PFSK-1 (cell line): ENCODE measurements at regions not wholly inside any gene's neighbourhood (a gene's known extent, or its start where the extent isn't known, plus 50 kb on each side); places are given as distances from the start of the nearest gene placed in this dataset.

Source experiments
- FOXP2 ChIP-seq: optimal IDR thresholded peaks from 2 replicates; pipeline ENCODE3; 2011; ENCODE audit warnings: borderline replicate concordance, control low read depth, inconsistent platforms; ENCODE audit not compliant: insufficient read depth; ENCODE audit errors: extremely low read length, extremely low read depth
- POLR2AphosphoS5 ChIP-seq: IDR thresholded peaks from 2 replicates; pipeline ENCODE4 v1.6.1; 2012; ENCODE audit warnings: low read depth, mild to moderate bottlenecking, control low read depth, low read length, moderate library complexity
- SIN3A ChIP-seq: IDR thresholded peaks from 2 replicates; pipeline ENCODE4 v1.6.1; 2012; ENCODE audit warnings: mild to moderate bottlenecking, low read length, moderate library complexity, borderline replicate concordance; ENCODE audit not compliant: insufficient read depth
- TAF1 ChIP-seq: IDR thresholded peaks from 2 replicates; pipeline ENCODE4 v1.6.1; 2012; ENCODE audit warnings: low read length, control low read depth, borderline replicate concordance; ENCODE audit not compliant: insufficient read depth
- TF ChIP-seq, protein P1 (sequence below), 2 experiments: IDR thresholded peaks; 2 replicates each; pipeline versions ENCODE4 v1.6.1 to v1.8.0; 2011 to 2012; ENCODE audit warnings: low read depth in 2 of 2, low read length in 2 of 2, control low read depth in 1 of 2, inconsistent platforms in 1 of 2, mild to moderate bottlenecking in 1 of 2, moderate library complexity in 1 of 2; ENCODE audit not compliant: insufficient read depth in 1 of 2

DNA sequence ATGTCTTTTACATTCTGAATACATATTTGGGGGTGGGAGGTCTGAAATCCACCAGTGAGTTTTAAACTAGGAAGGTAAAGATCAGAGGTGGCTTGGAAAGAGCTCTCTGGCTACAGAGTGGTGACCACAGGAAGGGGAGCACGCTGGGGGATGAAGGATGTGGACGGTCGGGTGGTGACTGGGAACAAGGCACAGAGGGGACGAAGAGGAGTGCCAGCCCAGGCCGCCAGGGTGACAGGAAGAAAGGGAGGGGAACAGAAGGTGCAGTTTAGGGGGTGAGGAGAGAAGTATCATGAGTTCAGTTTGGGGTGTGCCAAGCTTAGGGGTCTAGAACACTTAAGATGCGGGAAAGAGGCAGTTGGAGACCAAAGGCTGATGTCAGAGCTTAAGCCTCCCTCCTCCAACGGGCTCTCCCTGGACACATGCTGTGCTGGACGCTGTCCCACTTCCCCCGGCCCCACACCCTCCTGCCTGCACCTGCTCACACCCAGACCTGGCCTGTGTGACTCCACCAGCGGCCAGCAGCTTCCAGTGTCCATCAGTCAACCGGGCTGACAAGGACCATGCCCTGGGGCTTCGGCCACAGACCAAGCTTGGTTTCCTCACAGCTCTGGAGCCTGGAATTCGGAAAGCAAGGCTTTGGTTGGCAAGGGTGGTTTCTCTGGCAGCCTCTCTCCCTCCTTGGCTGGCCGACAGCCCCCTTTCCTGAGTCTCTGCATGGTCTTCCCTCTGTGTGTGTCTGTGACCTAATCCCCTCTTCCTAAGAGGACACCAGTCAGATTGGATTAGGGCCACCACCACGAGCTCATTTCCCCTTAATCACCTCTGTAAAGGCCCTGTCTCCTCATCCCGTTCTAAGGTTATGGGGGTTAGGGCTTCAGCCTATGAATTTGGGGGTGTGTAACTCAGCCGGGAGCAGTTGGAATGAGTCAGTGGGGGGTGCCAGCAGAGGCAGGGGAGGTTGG lies 120.4 kb upstream of the IQSEC1 start:
- TF ChIP-seq TAF1 (no peak), POLR2AphosphoS5 (no peak), FOXP2 (no peak), SIN3A (no peak)
- TF ChIP-seq, protein P1, sequence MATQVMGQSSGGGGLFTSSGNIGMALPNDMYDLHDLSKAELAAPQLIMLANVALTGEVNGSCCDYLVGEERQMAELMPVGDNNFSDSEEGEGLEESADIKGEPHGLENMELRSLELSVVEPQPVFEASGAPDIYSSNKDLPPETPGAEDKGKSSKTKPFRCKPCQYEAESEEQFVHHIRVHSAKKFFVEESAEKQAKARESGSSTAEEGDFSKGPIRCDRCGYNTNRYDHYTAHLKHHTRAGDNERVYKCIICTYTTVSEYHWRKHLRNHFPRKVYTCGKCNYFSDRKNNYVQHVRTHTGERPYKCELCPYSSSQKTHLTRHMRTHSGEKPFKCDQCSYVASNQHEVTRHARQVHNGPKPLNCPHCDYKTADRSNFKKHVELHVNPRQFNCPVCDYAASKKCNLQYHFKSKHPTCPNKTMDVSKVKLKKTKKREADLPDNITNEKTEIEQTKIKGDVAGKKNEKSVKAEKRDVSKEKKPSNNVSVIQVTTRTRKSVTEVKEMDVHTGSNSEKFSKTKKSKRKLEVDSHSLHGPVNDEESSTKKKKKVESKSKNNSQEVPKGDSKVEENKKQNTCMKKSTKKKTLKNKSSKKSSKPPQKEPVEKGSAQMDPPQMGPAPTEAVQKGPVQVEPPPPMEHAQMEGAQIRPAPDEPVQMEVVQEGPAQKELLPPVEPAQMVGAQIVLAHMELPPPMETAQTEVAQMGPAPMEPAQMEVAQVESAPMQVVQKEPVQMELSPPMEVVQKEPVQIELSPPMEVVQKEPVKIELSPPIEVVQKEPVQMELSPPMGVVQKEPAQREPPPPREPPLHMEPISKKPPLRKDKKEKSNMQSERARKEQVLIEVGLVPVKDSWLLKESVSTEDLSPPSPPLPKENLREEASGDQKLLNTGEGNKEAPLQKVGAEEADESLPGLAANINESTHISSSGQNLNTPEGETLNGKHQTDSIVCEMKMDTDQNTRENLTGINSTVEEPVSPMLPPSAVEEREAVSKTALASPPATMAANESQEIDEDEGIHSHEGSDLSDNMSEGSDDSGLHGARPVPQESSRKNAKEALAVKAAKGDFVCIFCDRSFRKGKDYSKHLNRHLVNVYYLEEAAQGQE (IDR thresholded peaks at IDR 0.05; ENCODE audit: insufficient read depth in 1 of 2, low read depth in 2 of 2, low read length in 2 of 2), result no peak

DNA sequence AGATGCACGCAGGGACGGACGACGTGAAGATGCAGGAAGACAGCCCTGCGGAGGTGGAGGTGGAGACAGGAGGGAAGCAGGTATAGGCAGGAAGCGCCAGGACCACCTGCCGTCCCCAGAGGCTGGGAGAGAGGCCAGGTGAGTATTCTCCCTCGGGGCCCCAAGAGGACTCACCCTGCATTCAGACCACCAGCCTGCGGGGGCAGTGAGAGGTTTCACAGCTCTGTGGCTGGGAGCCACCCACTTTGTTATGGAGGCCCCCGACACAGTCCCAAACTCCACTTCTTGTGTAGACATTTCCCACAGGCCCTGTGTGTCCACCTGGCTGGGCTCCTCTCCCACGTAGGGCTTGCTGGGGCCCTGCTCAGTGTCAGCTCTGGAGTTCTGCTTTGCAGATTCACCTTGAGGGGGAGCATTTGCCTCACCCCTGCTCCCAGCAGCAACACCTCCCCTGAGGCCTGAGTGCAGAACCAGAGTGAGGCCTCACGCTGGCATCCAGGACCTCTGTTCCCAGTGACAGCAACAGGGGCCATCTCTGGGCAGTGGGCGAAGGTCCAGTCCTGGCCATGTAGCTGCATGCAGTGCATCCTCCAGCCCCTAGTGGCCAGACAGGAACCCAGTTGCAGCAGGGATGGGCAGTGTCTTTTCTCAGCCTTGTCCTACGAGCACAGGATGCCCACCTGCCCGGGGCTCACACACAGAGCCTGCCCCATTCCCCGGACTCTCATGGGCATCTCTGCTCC lies 119.4 kb upstream of the IQSEC1 start:
- no peak for TF ChIP-seq POLR2AphosphoS5
- TF ChIP-seq FOXP2, result no peak
- no peak for TF ChIP-seq TAF1
- TF ChIP-seq, protein P1 (IDR thresholded peaks at IDR 0.05; ENCODE audit: insufficient read depth in 1 of 2, low read depth in 2 of 2, low read length in 2 of 2), result no peak
- no peak for TF ChIP-seq SIN3A

DNA sequence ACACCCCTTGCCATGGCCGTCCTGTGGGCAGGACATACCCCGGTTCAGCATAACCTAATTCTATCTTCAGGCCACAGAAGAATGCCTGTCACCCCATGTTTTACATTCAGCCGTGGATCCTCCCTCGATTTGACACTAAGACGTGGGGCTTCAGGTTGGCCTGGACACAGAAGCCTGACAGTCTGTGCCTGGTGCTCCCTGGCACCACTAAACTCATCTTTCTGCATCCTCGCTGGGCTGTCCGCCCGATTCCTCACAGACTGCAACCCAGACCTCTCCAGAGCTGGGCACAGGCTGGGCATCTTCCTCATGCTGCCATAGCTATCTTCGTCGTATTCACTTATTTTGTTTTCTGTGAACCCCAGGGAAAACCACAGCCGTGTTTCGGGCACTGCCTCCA lies 117.8 kb upstream of the IQSEC1 start:
- TF ChIP-seq TAF1, result no peak

DNA sequence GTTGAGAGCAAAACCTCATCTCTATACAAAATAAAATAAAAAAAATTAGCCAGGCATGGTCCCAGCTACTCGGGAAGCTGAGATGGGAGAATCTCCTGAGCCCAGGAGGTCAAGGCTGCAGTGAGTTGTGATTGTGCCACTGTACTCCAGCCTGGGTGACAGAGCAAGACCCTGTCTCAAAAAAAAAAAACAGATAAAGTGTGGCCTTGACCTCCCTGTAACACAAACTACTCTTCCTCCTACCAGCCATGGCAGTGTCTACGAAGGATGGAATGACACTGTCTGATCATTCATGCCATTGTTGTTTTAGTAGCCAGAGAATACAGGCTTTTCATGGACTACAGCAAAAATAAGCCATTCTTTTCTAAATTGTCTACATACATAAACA lies 117.1 kb upstream of the IQSEC1 start:
- TF ChIP-seq SIN3A (no peak), FOXP2 (no peak), TAF1 (no peak), POLR2AphosphoS5 (no peak)
- TF ChIP-seq, protein P1 (IDR thresholded peaks at IDR 0.05; ENCODE audit: insufficient read depth in 1 of 2, low read depth in 2 of 2, low read length in 2 of 2), result no peak

DNA sequence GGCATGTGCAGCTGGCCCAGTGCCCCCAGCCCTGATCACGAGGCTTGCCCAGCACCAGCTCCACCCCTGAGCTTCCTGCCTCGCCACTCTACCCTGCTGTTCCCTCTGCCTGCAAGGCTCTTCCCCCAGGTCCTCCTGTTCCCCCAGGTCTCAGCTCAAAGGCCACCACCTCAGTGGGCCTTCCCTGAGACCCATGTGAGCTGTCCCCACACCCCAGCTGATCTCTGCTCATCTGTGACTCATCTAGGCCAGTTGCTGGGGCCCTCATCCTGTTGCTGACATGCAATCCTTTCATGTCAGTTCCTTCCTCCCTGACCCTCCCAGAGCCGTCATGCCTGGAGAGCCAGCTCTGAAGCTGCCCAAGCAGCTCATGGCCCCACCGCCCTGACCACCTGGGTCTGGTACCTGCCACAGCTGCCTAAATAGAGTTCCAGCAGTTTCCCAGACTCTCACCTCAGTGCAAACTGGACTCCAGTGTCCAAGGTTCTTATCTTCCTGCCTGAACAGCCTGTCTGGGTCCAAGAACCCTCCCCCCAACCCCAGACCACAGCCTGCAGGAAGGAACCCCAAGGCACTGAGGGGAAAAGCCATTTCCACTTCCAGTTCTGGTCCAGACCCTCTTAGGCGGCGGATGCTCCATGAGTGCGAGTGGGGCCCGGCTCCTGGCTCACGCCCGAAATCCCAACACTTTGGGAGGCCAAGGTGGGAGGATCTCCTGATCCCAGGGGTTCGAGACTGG lies 116.6 kb upstream of the IQSEC1 start:
- no peak for TF ChIP-seq FOXP2

DNA sequence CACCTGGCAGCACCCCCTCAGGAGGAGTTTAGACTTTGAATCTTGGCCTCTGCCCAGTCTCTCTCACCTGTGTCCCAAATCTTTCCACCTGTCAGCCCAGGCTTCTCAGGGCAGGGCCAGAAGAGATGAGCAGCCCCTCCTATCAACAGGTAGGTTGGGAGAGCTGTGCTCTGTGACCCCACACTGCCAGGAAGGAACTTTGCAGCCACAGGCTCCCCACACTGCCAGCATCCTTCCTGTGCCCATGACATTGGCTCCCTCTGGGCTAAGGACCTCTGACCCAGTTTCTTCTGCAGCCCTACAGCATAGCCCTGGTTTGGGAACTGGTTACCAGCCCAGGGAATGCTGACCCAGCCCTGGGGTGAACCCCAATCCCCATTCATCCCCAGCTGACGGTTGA lies 115.7 kb upstream of the IQSEC1 start:
- TF ChIP-seq POLR2AphosphoS5 (no peak), TAF1 (no peak), SIN3A (no peak), FOXP2 (no peak)
- TF ChIP-seq, protein P1 (IDR thresholded peaks at IDR 0.05; ENCODE audit: insufficient read depth in 1 of 2, low read depth in 2 of 2, low read length in 2 of 2), result no peak
